ENCODE measurements at regions not wholly inside any gene's neighbourhood (a gene's known extent, or its start where the extent isn't known, plus 50 kb on each side); places are given as distances from the start of the nearest gene placed in this dataset.
"Not testable (repeated sequence)": the region's sequence is repeated elsewhere in the genome, so short reads cannot be mapped to it uniquely, and the experiment has no call there.

GRCh38 chr12:83767723-83768122 lies 1081.0 kb downstream of the TMTC2 start:
- no peaks in the 10 kb centered on the region for H3K4me1 Mint-ChIP-seq (ENCODE audit: low read depth)
- ATAC-seq (replicated peaks in 1 of 2), result no peak
- peaks cover 6 to 10% of the 10 kb centered on the region in 2 donors for H3K9me3 Mint-ChIP-seq
- no peak overlapping the region for H3K27ac Mint-ChIP-seq
- no peaks in the 10 kb centered on the region for H3K36me3 Mint-ChIP-seq (ENCODE audit: insufficient read depth in 2 of 2)
- no peak overlapping the region for H3K4me3 Mint-ChIP-seq
- no peak for DNase-seq
- H3K27me3 Mint-ChIP-seq (ENCODE audit: low read depth), result no peaks in the 10 kb centered on the region

DNA sequence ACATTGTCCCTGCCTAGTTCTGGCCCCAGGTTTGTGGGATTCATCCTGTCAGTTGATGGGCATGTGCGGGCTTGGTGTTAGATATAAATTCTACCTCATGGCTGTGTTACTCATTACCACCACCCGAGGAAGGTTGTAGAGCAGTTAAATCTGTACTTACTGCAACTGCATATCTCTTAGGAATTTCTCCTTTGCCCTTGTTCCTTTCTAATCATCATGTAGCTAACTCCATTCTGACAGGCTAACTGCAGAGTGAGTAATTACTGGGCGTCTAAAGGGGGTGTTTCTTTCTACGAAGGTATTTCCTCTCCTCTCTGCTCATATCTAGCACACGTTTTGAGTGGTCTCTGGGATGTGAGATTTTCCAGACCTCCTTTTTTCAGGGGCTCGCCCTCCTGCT lies 1076.7 kb downstream of the TMTC2 start:
- H3K27me3 Mint-ChIP-seq (ENCODE audit: low read depth), result no peaks in the 10 kb centered on the region
- peaks cover 2 to 5% of the 10 kb centered on the region in 2 donors for H3K9me3 Mint-ChIP-seq
- no peak for ATAC-seq (replicated peaks in 1 of 2)
- DNase-seq, result no peak
- H3K4me3 Mint-ChIP-seq, result no peak overlapping the region
- no peaks in the 10 kb centered on the region for H3K4me1 Mint-ChIP-seq (ENCODE audit: low read depth)
- no peaks in the 10 kb centered on the region for H3K36me3 Mint-ChIP-seq (ENCODE audit: insufficient read depth in 2 of 2)
- H3K27ac Mint-ChIP-seq, result no peak overlapping the region

DNA sequence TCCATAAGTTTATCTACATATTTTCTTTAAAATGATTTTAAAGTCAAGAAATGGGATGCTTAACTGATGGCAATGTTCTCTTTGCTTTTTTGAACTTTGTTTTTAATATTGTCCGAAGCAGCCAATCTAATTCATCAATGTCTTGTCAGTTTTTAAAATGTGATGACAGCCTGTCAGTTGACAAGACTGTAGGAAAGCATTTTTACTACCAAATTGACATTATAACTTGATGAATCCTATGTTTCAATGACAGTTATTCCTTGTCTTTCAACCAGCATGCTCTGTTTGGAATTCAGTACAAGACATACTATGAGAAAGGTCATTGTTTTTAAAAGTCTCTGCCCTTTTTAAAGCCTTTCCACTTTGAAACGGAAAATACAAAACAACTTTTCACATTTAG lies 1073.2 kb downstream of the TMTC2 start:
- Mint-ChIP-seq H3K27me3 (ENCODE audit: low read depth) (no peaks in the 10 kb centered on the region), H3K4me1 (ENCODE audit: low read depth) (no peaks in the 10 kb centered on the region), H3K27ac (no peak overlapping the region), H3K4me3 (no peak overlapping the region), H3K9me3 (peaks cover 2 to 8% of the 10 kb centered on the region in 2 donors), H3K36me3 (ENCODE audit: insufficient read depth in 2 of 2) (no peaks in the 10 kb centered on the region)
- no peak for ATAC-seq (replicated peaks in 1 of 2)
- no peak for DNase-seq

DNA sequence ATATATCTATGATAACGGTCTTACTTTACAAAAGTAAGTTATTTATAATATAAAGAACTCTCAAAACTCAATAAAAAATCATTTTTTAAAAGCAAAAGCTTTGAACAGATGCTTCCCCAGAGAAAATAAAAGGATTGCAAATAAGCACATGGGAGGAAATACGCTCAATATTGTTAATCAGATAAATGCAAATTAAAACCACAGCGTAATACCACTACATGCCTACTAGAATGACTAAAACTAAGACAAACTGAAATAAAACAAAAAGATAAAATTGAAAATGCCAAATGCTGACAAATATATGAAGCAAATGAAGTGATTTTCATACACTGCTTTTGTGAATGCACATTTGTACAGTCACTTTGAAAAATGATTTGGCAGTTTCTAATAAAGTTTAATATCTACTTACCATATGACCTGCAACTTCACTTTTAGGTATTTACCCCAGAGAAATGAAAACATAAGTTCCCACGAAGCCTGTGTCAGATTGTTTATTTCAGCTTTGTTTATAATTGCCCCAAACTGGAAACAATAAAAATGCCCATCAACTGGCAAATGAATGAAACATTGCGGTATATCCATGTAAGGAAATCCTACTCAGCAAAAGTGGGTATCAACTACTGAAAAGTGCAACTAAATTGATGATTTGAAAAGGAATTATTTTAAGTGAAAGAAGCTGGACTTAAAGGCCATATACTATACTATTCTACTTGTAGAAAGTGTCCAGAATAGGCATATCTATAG lies 1072.4 kb downstream of the TMTC2 start:
- no peak overlapping the region for H3K4me3 Mint-ChIP-seq
- peaks cover 2 to 8% of the 10 kb centered on the region in 2 donors for H3K9me3 Mint-ChIP-seq
- no peak overlapping the region for H3K27ac Mint-ChIP-seq
- no peaks in the 10 kb centered on the region for H3K4me1 Mint-ChIP-seq (ENCODE audit: low read depth)
- DNase-seq, result no peak
- no peak for ATAC-seq (replicated peaks in 1 of 2)
- H3K27me3 Mint-ChIP-seq (ENCODE audit: low read depth), result no peaks in the 10 kb centered on the region
- H3K36me3 Mint-ChIP-seq (ENCODE audit: insufficient read depth in 2 of 2), result no peaks in the 10 kb centered on the region

- H3K9me3 Mint-ChIP-seq, result peaks cover 0 to 5% of the 10 kb centered on the region in 2 donors
- H3K27me3 Mint-ChIP-seq (ENCODE audit: low read depth), result no peaks in the 10 kb centered on the region
- H3K36me3 Mint-ChIP-seq (ENCODE audit: insufficient read depth in 2 of 2), result no peaks in the 10 kb centered on the region
- DNase-seq (no peak), ATAC-seq (replicated peaks in 1 of 2) (no peak)
- no peak overlapping the region for H3K27ac Mint-ChIP-seq
- H3K4me3 Mint-ChIP-seq, result no peak overlapping the region
- H3K4me1 Mint-ChIP-seq (ENCODE audit: low read depth), result no peaks in the 10 kb centered on the region
Observed at GRCh38 chr12:83753904-83754303, 1067.2 kb downstream of the TMTC2 start.

GRCh38 chr12:83753205-83753604 lies 1066.5 kb downstream of the TMTC2 start:
- Mint-ChIP-seq H3K9me3 (peaks cover 0 to 5% of the 10 kb centered on the region in 2 donors), H3K36me3 (ENCODE audit: insufficient read depth in 2 of 2) (no peaks in the 10 kb centered on the region)
- no peak for ATAC-seq (replicated peaks in 1 of 2)

DNA sequence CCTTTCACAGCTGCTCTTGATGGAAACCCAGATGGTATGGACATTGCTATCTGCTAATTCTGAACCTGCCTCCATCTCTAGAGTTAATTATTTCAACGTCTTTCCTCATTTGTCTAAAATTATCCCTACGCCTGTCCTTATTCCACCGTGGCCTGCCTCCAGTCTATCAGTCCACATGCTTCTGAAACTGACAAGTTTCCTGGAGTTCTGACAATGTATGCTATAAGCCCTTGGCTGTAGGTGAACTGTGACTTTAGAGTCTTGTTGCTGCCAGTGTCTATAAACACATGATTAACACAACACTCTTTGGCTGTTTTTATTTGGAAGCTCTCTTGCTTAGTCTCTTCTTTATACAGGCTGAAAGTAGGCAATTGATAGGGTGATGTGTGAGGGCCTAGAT lies 1052.9 kb downstream of the TMTC2 start:
- Mint-ChIP-seq H3K27me3 (ENCODE audit: low read depth) (no peaks in the 10 kb centered on the region), H3K4me3 (no peak overlapping the region), H3K9me3 (peaks cover 6 to 11% of the 10 kb centered on the region in 2 donors), H3K27ac (no peak overlapping the region), H3K36me3 (ENCODE audit: insufficient read depth in 2 of 2) (peaks cover 0 to 5% of the 10 kb centered on the region in 2 donors), H3K4me1 (ENCODE audit: low read depth) (no peaks in the 10 kb centered on the region)
- DNase-seq (no peak), ATAC-seq (replicated peaks in 1 of 2) (no peak)

More at GRCh38 chr12:83753205-83753604, 1066.5 kb downstream of the TMTC2 start:
- no peaks in the 10 kb centered on the region for H3K4me1 Mint-ChIP-seq (ENCODE audit: low read depth)
- no peak for DNase-seq
- H3K4me3 Mint-ChIP-seq, result no peak overlapping the region
- H3K27ac Mint-ChIP-seq, result no peak overlapping the region
- no peaks in the 10 kb centered on the region for H3K27me3 Mint-ChIP-seq (ENCODE audit: low read depth)

DNA sequence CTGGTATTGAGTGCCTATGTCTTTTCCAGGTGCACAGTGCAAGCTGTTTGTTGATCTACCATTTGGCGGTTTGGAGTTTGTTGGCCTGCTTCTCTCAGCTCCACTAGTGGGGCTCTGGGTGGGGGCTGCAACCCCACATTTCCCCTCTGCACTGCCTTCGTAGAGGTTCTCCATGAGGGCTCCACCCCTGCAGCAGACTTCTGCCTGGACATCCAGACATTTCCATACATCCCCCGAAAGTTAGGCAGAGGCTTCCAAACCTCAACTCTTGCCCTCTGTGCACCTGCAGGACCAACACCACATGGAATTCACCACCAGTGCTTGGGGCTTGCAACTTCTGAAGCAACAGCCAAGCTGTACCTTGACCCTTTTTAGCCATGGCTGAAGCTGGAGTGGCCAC lies 1024.1 kb downstream of the TMTC2 start:
- H3K36me3 Mint-ChIP-seq (ENCODE audit: insufficient read depth in 2 of 2), result peaks cover 0 to 2% of the 10 kb centered on the region in 2 donors
- peaks cover 6 to 13% of the 10 kb centered on the region in 2 donors for H3K9me3 Mint-ChIP-seq
- H3K4me1 Mint-ChIP-seq (ENCODE audit: low read depth), result no peaks in the 10 kb centered on the region
- DNase-seq, result no peak
- no peak overlapping the region for H3K27ac Mint-ChIP-seq
- no peaks in the 10 kb centered on the region for H3K27me3 Mint-ChIP-seq (ENCODE audit: low read depth)
- H3K4me3 Mint-ChIP-seq, result no peak overlapping the region
- no peak for ATAC-seq (replicated peaks in 1 of 2)

DNA sequence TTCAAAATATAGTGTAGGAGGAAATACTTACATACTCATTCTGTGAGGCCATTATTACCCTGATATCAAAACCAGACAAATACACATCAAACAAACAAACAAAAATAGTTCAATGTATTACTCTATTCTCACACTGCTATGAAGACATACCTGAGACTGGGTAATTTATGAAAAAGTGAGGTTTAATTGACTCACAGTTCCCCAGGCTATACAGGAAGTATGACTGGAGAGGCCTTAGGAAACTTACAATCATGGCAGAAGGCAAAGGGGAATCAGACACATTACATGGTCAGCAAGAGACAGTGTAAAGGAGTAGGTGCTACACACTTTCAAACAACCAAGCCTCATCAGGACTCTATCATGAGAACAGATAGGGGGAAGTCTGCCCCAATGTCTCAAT lies 1023.2 kb downstream of the TMTC2 start:
- H3K27me3 Mint-ChIP-seq (ENCODE audit: low read depth), result no peaks in the 10 kb centered on the region
- H3K27ac Mint-ChIP-seq, result no peak overlapping the region
- ATAC-seq (replicated peaks in 1 of 2), result no peak
- no peaks in the 10 kb centered on the region for H3K4me1 Mint-ChIP-seq (ENCODE audit: low read depth)
- no peak for DNase-seq
- no peak overlapping the region for H3K4me3 Mint-ChIP-seq
- H3K36me3 Mint-ChIP-seq (ENCODE audit: insufficient read depth in 2 of 2), result peaks cover 0 to 2% of the 10 kb centered on the region in 2 donors
- H3K9me3 Mint-ChIP-seq, result peaks cover 6 to 11% of the 10 kb centered on the region in 2 donors

DNA sequence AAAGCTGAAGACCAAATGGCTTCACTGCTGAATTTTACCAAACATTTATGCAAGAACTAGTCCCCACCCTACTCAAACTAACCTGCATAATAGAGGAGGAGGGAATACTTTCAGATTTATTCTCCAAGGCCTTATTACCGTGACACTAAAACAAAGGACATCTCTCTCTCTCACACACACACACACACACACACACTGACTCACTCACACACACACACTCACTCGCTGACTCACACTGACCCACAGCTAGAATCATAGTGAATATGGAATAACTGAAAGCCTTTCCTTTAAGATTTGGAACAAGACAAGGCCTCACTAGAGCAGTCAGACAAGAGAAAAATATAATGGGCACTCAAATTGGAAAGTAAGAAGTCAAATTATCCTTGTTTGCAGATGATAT lies 1014.1 kb downstream of the TMTC2 start:
- H3K36me3 Mint-ChIP-seq (ENCODE audit: insufficient read depth in 2 of 2), result no peaks in the 10 kb centered on the region
- no peaks in the 10 kb centered on the region for H3K4me1 Mint-ChIP-seq (ENCODE audit: low read depth)
- H3K9me3 Mint-ChIP-seq, result peaks cover 2 to 11% of the 10 kb centered on the region in 2 donors
- H3K27ac Mint-ChIP-seq, result no peak overlapping the region
- DNase-seq (no peak), ATAC-seq (replicated peaks in 1 of 2) (no peak)
- no peaks in the 10 kb centered on the region for H3K27me3 Mint-ChIP-seq (ENCODE audit: low read depth)
- no peak overlapping the region for H3K4me3 Mint-ChIP-seq

GRCh38 chr12:83696311-83696710 lies 1009.6 kb downstream of the TMTC2 start:
- not testable (repeated sequence) for H3K9me3 Mint-ChIP-seq; H3K4me1 Mint-ChIP-seq (ENCODE audit: low read depth); ATAC-seq (replicated peaks in 1 of 2); H3K27me3 Mint-ChIP-seq (ENCODE audit: low read depth); H3K36me3 Mint-ChIP-seq (ENCODE audit: insufficient read depth in 2 of 2); DNase-seq; H3K27ac Mint-ChIP-seq; H3K4me3 Mint-ChIP-seq

GRCh38 chr12:83691730-83692129 lies 1005.0 kb downstream of the TMTC2 start:
- no peak overlapping the region for H3K27ac Mint-ChIP-seq
- peaks cover 2 to 9% of the 10 kb centered on the region in 2 donors for H3K9me3 Mint-ChIP-seq
- no peak for ATAC-seq (replicated peaks in 1 of 2)
- H3K4me1 Mint-ChIP-seq (ENCODE audit: low read depth), result no peaks in the 10 kb centered on the region
- no peaks in the 10 kb centered on the region for H3K27me3 Mint-ChIP-seq (ENCODE audit: low read depth)
- no peaks in the 10 kb centered on the region for H3K36me3 Mint-ChIP-seq (ENCODE audit: insufficient read depth in 2 of 2)
- no peak for DNase-seq
- no peak overlapping the region for H3K4me3 Mint-ChIP-seq

- H3K36me3 Mint-ChIP-seq (ENCODE audit: insufficient read depth in 2 of 2), result no peaks in the 10 kb centered on the region
- no peak for DNase-seq
- H3K9me3 Mint-ChIP-seq, result peaks cover 2 to 7% of the 10 kb centered on the region in 2 donors
- H3K27me3 Mint-ChIP-seq (ENCODE audit: low read depth), result no peaks in the 10 kb centered on the region
- no peak overlapping the region for H3K27ac Mint-ChIP-seq
- H3K4me1 Mint-ChIP-seq (ENCODE audit: low read depth), result no peaks in the 10 kb centered on the region
- ATAC-seq (replicated peaks in 1 of 2), result no peak
- no peak overlapping the region for H3K4me3 Mint-ChIP-seq
Observed at GRCh38 chr12:83690465-83690864, 1003.8 kb downstream of the TMTC2 start.

GRCh38 chr12:83689333-83689732 lies 1002.6 kb downstream of the TMTC2 start:
- Mint-ChIP-seq H3K4me3 (no peak overlapping the region), H3K27me3 (ENCODE audit: low read depth) (no peaks in the 10 kb centered on the region), H3K36me3 (ENCODE audit: insufficient read depth in 2 of 2) (no peaks in the 10 kb centered on the region), H3K27ac (no peak overlapping the region), H3K9me3 (peaks cover 2 to 5% of the 10 kb centered on the region in 2 donors), H3K4me1 (ENCODE audit: low read depth) (no peaks in the 10 kb centered on the region)
- ATAC-seq (replicated peaks in 1 of 2) (no peak), DNase-seq (no peak)
